Uterus (tissue), 2 donors: ENCODE measurements at regions not wholly inside any gene's neighbourhood (a gene's known extent, or its start where the extent isn't known, plus 50 kb on each side); places are given as distances from the start of the nearest gene placed in this dataset.

Experiments
- CTCF ChIP-seq, 4 experiments: fragments of 200-600 bp in 2 of 4; fragments of 450-650 bp in 2 of 4; sonication (generic) in 2 of 4; IDR thresholded peaks; one replicate each; pipeline ENCODE4 v1.5.1; 2016 to 2019; ENCODE audit warnings: antibody characterized with exemption in 4 of 4, mild to moderate bottlenecking in 2 of 4, moderate library complexity in 1 of 4
- POLR2A ChIP-seq, 2 donors: fragments of 450-650 bp; IDR thresholded peaks; one replicate each; pipeline ENCODE4 v1.6.1; 2016; ENCODE audit warnings: antibody characterized with exemption in 2 of 2, mild to moderate bottlenecking in 1 of 2, moderate library complexity in 1 of 2

GRCh38 chr11:126136507-126136906 is 73.8 kb upstream of the CDON start:
- TF ChIP-seq CTCF (IDR thresholded peaks at IDR 0.05) = no peak
- no peak for TF ChIP-seq POLR2A (IDR thresholded peaks at IDR 0.05)
